Panc1 (cell line): ENCODE measurements at regions not wholly inside any gene's neighbourhood (a gene's known extent, or its start where the extent isn't known, plus 50 kb on each side); places are given as distances from the start of the nearest gene placed in this dataset.

Experiments used
- ATAC-seq: fragments of 200-7000 bp; cut with Tn5 transposase; 2 replicates; pipeline ENCODE4 v1.9.1; 2020; ENCODE audit warnings: mild to moderate bottlenecking, moderate library complexity
- BruUV-seq: library from RNA; stranded (reverse); fragments of 400-500 nt; replicated peaks from 2 replicates; lab custom pipeline; 2021; lab: Mats Ljungman, UMichigan
- CTCF ChIA-PET: fragments of 300-600 bp; sonication (Branson Sonifier 250); formaldehyde crosslinking; loops from one replicate; lab custom pipeline; 2022; ENCODE audit warnings: antibody characterized with exemption; lab: Charles Lee
- POLR2A ChIA-PET: fragments of 300-600 bp; sonication (Branson Sonifier 250); formaldehyde crosslinking; loops from one replicate; lab custom pipeline; 2022; ENCODE audit warnings: antibody characterized with exemption; lab: Charles Lee
- DNase-seq: peaks from one replicate; pipeline ENCODE4 v3.0.0-alpha.2; 2010; ENCODE audit warnings: low read depth, low spot score
- H3K27ac ChIP-seq: 2 replicates; pipeline ENCODE4 v1.5.1; 2011; ENCODE audit warnings: mild to moderate bottlenecking, low read length, inconsistent platforms
- H3K27me3 ChIP-seq: fragments of 200-500 bp; sonication (Bioruptor generic); 2 replicates; pipeline ENCODE4 v1.6.0; 2014; ENCODE audit warnings: low read length, inconsistent platforms; ENCODE audit not compliant: control insufficient read depth, insufficient read depth
- H3K36me3 ChIP-seq: fragments of 200-500 bp; sonication (Bioruptor generic); 2 replicates; pipeline ENCODE4 v1.5.1; 2014; ENCODE audit warnings: inconsistent platforms, mild to moderate bottlenecking, low read length, moderate library complexity; ENCODE audit not compliant: control insufficient read depth, insufficient read depth
- H3K4me1 ChIP-seq: 2 replicates; pipeline ENCODE4 v1.5.1; 2011; ENCODE audit warnings: inconsistent platforms, mild to moderate bottlenecking, low read length, moderate library complexity; ENCODE audit not compliant: control insufficient read depth, insufficient read depth
- H3K4me3 ChIP-seq, 2 experiments: 2 replicates each; pipeline ENCODE4 v1.5.1; 2011 to 2012; ENCODE audit warnings: low read depth in 2 of 2, low read length in 2 of 2, mild to moderate bottlenecking in 2 of 2, inconsistent platforms in 1 of 2, moderate library complexity in 1 of 2
- H3K9me3 ChIP-seq: fragments of 200-500 bp; sonication (Bioruptor generic); 2 replicates; pipeline ENCODE4 v1.5.1; 2014; ENCODE audit warnings: low read depth, mild to moderate bottlenecking, inconsistent platforms, low read length, moderate library complexity; ENCODE audit not compliant: control insufficient read depth, insufficient read depth
- CTCF ChIP-seq: fragments of 450-650 bp; IDR thresholded peaks from 2 replicates; pipeline ENCODE4 v1.5.1; 2017; ENCODE audit warnings: mild to moderate bottlenecking
- POLR2AphosphoS5 ChIP-seq: IDR thresholded peaks from 2 replicates; pipeline ENCODE4 v1.6.1; 2012; ENCODE audit warnings: mild to moderate bottlenecking, low read depth, low read length, moderate library complexity
- REST ChIP-seq, 2 experiments: IDR thresholded peaks; 2 replicates each; pipeline ENCODE4 v1.6.1; 2011 to 2012; ENCODE audit warnings: low read depth in 2 of 2, control low read depth in 1 of 2, low read length in 1 of 2, mild to moderate bottlenecking in 1 of 2, moderate library complexity in 1 of 2; ENCODE audit not compliant: insufficient read depth in 1 of 2
- SIN3A ChIP-seq: IDR thresholded peaks from 2 replicates; pipeline ENCODE4 v1.6.1; 2012; ENCODE audit warnings: low read depth, mild to moderate bottlenecking, low read length, moderate library complexity, borderline replicate concordance; ENCODE audit not compliant: insufficient read depth
- TCF7L2 ChIP-seq: IDR thresholded peaks from 2 replicates; pipeline ENCODE4 v1.6.1; 2011; ENCODE audit warnings: mild to moderate bottlenecking, low read depth, low read length, inconsistent platforms
- in situ Hi-C: cut with HindIII; loops from 2 replicates; pipeline ENCODE4 v1.10.0; 2016; ENCODE audit warnings: low sequenced_read_pairs, low pct_unique_long_range_greater_than_20kb
- intact Hi-C: fragments of 100-400 bp; cut with micrococcal nuclease; formaldehyde crosslinking; loops from one replicate; pipeline ENCODE4 v1.10.0; 2022; ENCODE audit not compliant: unreplicated experiment

GRCh38 chr16:51531271-51531670 lies 380.2 kb upstream of the SALL1 start:
- no TSS peak for BruUV-seq
- Histone ChIP-seq H3K4me3 (no peak overlapping the region), H3K27me3 (no peaks in the 10 kb centered on the region), H3K27ac (no peak overlapping the region), H3K36me3 (no peaks in the 10 kb centered on the region), H3K4me1 (no peaks in the 10 kb centered on the region), H3K9me3 (no peaks in the 10 kb centered on the region)
- ChIA-PET CTCF (interaction anchor here (0.6 kb wide), 1 partner anchor 343 kb away, joined by 6 read pairs; no protein-coding TSS in a partner anchor), POLR2A (no interaction called here)
- in situ Hi-C loops (no loop called here), intact Hi-C loops (no loop called here)
- TF ChIP-seq POLR2AphosphoS5, result no peak
- no peak for TF ChIP-seq SIN3A
- no peak for TF ChIP-seq TCF7L2
- TF ChIP-seq REST (IDR thresholded peaks at IDR 0.05; ENCODE audit: insufficient read depth in 1 of 2, low read depth in 2 of 2, low read length in 1 of 2), result no peak
- TF ChIP-seq CTCF, result no peak
- DNase-seq, result no peak
- no peak for ATAC-seq

- Histone ChIP-seq H3K4me1 (no peaks in the 10 kb centered on the region), H3K36me3 (no peaks in the 10 kb centered on the region), H3K9me3 (no peaks in the 10 kb centered on the region), H3K4me3 (no peak overlapping the region), H3K27ac (no peak overlapping the region), H3K27me3 (no peaks in the 10 kb centered on the region)
- intact Hi-C loops (no loop called here), in situ Hi-C loops (no loop called here)
- ATAC-seq (no peak), DNase-seq (no peak)
- CTCF ChIA-PET, result no interaction called here
- TF ChIP-seq TCF7L2, result no peak
- no peak for TF ChIP-seq POLR2AphosphoS5
- TF ChIP-seq REST (IDR thresholded peaks at IDR 0.05; ENCODE audit: insufficient read depth in 1 of 2, low read depth in 2 of 2, low read length in 1 of 2), result no peak
- TF ChIP-seq SIN3A, result no peak
- TF ChIP-seq CTCF, result no peak
- no TSS peak for BruUV-seq
- POLR2A ChIA-PET, result no interaction called here
These were observed 376.3 kb upstream of the SALL1 start for GRCh38 chr16:51527349-51527748.
